HCT116 (cell line): ENCODE measurements at regions not wholly inside any gene's neighbourhood (a gene's known extent, or its start where the extent isn't known, plus 50 kb on each side); places are given as distances from the start of the nearest gene placed in this dataset.
A peak's percentile ranks its signal among the peaks of the same experiment; 100 is the strongest.

Source experiments
- CTCF ChIP-seq, 3 experiments: fragments of 200-600 bp in 1 of 3; sonication (generic) in 1 of 3; IDR thresholded peaks in 2 of 3; conservative IDR thresholded peaks in 1 of 3; 2 replicates each; pipeline ENCODE4 v1.5.1; 2012 to 2017; ENCODE audit warnings: low read depth in 2 of 3, low read length in 2 of 3, antibody characterized with exemption in 1 of 3, borderline replicate concordance in 1 of 3, control low read depth in 1 of 3, mild to moderate bottlenecking in 1 of 3, mixed read lengths in 1 of 3, mixed run types in 1 of 3, moderate library complexity in 1 of 3; ENCODE audit not compliant: insufficient read depth in 1 of 3
- EZH2 ChIP-seq: fragments of 200-600 bp; sonication (generic); IDR thresholded peaks from 2 replicates; pipeline ENCODE4 v1.6.1; 2017; ENCODE audit warnings: antibody characterized with exemption, mixed run types
- POLR2A ChIP-seq: IDR thresholded peaks from 2 replicates; pipeline ENCODE4 v1.7.0; 2011; ENCODE audit warnings: borderline replicate concordance; ENCODE audit not compliant: insufficient read depth, insufficient read length; ENCODE audit errors: extremely low read depth
- POLR2AphosphoS5 ChIP-seq: IDR thresholded peaks from 2 replicates; pipeline ENCODE4 v1.6.1; 2011; ENCODE audit warnings: mild to moderate bottlenecking, low read depth, low read length, moderate library complexity
- TCF7L2 ChIP-seq: IDR thresholded peaks from 2 replicates; pipeline ENCODE4 v1.7.0; 2011; ENCODE audit warnings: borderline replicate concordance, inconsistent platforms; ENCODE audit not compliant: insufficient read depth, insufficient read length; ENCODE audit errors: extremely low read depth

- TF ChIP-seq POLR2A: no peak
- 0 out of 6 replicates have a peak, but pooled peaks of 1 of the 3 experiments have one; percentile 21 for TF ChIP-seq CTCF (IDR thresholded peaks at IDR 0.05 in 2 of 3, conservative IDR thresholded peaks at IDR 0.05 in 1 of 3; ENCODE audit: borderline replicate concordance in 1 of 3, insufficient read depth in 1 of 3, low read depth in 2 of 3, low read length in 2 of 3)
- TF ChIP-seq POLR2AphosphoS5: no peak
- TF ChIP-seq EZH2: no peak
- no peak for TF ChIP-seq TCF7L2
These were observed 621.9 kb upstream of the CITED2 start for GRCh38 chr6:139996253-139996834.
